K562 (cell line): ENCODE measurements at regions not wholly inside any gene's neighbourhood (a gene's known extent, or its start where the extent isn't known, plus 50 kb on each side); places are given as distances from the start of the nearest gene placed in this dataset.

Source experiments
- ATAC-seq: fragments of 200-7000 bp; cut with Tn5 transposase; 3 replicates; pipeline ENCODE4 v1.9.1; 2020; ENCODE audit warnings: moderate library complexity
- BruUV-seq: library from RNA; stranded (reverse); fragments of 400-500 nt; replicated peaks from 2 replicates; lab custom pipeline; 2021; lab: Mats Ljungman, UMichigan
- CTCF ChIA-PET: fragments of 300-600 bp; formaldehyde crosslinking; extraction: SDS; loops from one replicate; lab custom pipeline; 2021; ENCODE audit warnings: low intra/inter-chr PET ratio; lab: Yijun Ruan, JAX
- POLR2A ChIA-PET: fragments of 300-600, 350-650 bp; sonication (Branson Sonifier 250); formaldehyde crosslinking; extraction: SDS; loops from one replicate; lab custom pipeline; 2021; ENCODE audit warnings: antibody characterized with exemption, inconsistent platforms; lab: Yijun Ruan, JAX
- DNase-seq, 4 experiments: peaks; one replicate each; pipeline versions ENCODE4 v3.0.0 to v3.0.0-alpha.2; 2011 to 2018; ENCODE audit warnings: low spot score in 3 of 4, mixed read lengths in 3 of 4; ENCODE audit errors: extremely low read depth in 1 of 4
- FAIRE-seq: peaks from 2 replicates; lab custom pipeline; 2011; peaks lifted over from hg19 to GRCh38; lab: Jason Lieb, UNC
- H2AFZ ChIP-seq: 2 replicates; pipeline ENCODE4 v1.6.0; 2011; ENCODE audit warnings: low read depth, low read length, control low read depth, inconsistent platforms
- H3K27ac ChIP-seq: fragments of 200-600 bp; 3 replicates; pipeline ENCODE4 v1.8.0; 2011; ENCODE audit warnings: low read depth, mild to moderate bottlenecking, control low read depth, inconsistent platforms, low read length, moderate library complexity, mixed read lengths; ENCODE audit errors: extremely low read depth
- H3K27me3 ChIP-seq, 2 experiments: fragments of 300-600 bp in 1 of 2; 2 replicates in 1 of 2; 3 replicates in 1 of 2; pipeline versions ENCODE4 v1.6.0 to v1.8.0; 2011; ENCODE audit warnings: inconsistent platforms in 2 of 2, low read length in 2 of 2, mild to moderate bottlenecking in 1 of 2, mixed read lengths in 1 of 2, moderate library complexity in 1 of 2; ENCODE audit not compliant: control insufficient read depth in 2 of 2, insufficient read depth in 2 of 2
- H3K36me3 ChIP-seq: fragments of 300-600 bp; 3 replicates; pipeline ENCODE4 v1.8.0; 2011; ENCODE audit warnings: mild to moderate bottlenecking, low read length, inconsistent platforms; ENCODE audit not compliant: control insufficient read depth, insufficient read depth
- H3K4me1 ChIP-seq, 2 experiments: fragments of 200-600 bp in 1 of 2; replicated peaks in 1 of 2; 2 replicates in 1 of 2; 3 replicates in 1 of 2; pipeline versions ENCODE4 v1.5.1 to v1.8.0; 2011; ENCODE audit warnings: inconsistent platforms in 2 of 2, low read length in 2 of 2, mild to moderate bottlenecking in 1 of 2, mixed read lengths in 1 of 2, moderate library complexity in 1 of 2; ENCODE audit not compliant: control insufficient read depth in 2 of 2, insufficient read depth in 2 of 2
- H3K4me2 ChIP-seq: 2 replicates; pipeline ENCODE4 v1.6.1; 2011; ENCODE audit warnings: low read length, control low read depth, inconsistent platforms, mixed read lengths; ENCODE audit not compliant: insufficient read depth
- H3K4me3 ChIP-seq: fragments of 200-600 bp; sonication (generic), shearing (Covaris generic); 2 replicates; pipeline ENCODE4 v1.5.1; 2016; ENCODE audit warnings: control low read depth, inconsistent platforms
- H3K79me2 ChIP-seq: fragments of 200-600 bp; 3 replicates; pipeline ENCODE4 v1.8.0; 2011; ENCODE audit warnings: low read length, inconsistent platforms; ENCODE audit not compliant: control insufficient read depth, insufficient read depth
- H3K9ac ChIP-seq, 2 experiments: 2 replicates each; pipeline versions ENCODE4 v1.6.0 to v1.6.1; 2011; ENCODE audit warnings: low read depth in 2 of 2, low read length in 2 of 2, control low read depth in 1 of 2, inconsistent platforms in 1 of 2, mild to moderate bottlenecking in 1 of 2, mixed read lengths in 1 of 2; ENCODE audit not compliant: insufficient read depth in 1 of 2
- H3K9me1 ChIP-seq: one replicate; pipeline ENCODE4 v1.6.0; 2011; ENCODE audit warnings: inconsistent platforms, mild to moderate bottlenecking, low read length, moderate library complexity; ENCODE audit not compliant: control insufficient read depth, insufficient read depth
- H3K9me3 ChIP-seq: replicated peaks from 2 replicates; pipeline ENCODE4 v1.5.1; 2011; ENCODE audit warnings: low read depth, low read length, inconsistent platforms; ENCODE audit not compliant: control insufficient read depth, insufficient read depth
- H4K20me1 ChIP-seq: replicated peaks from 2 replicates; pipeline ENCODE4 v1.6.1; 2011; ENCODE audit warnings: low read length, inconsistent platforms, mixed read lengths; ENCODE audit not compliant: control insufficient read depth, insufficient read depth
- ARID2 ChIP-seq: fragments of 450-650 bp; IDR thresholded peaks from 2 replicates; pipeline ENCODE4 v1.6.1; 2017; ENCODE audit warnings: antibody characterized with exemption, mild to moderate bottlenecking
- COPS2 ChIP-seq: fragments of 450-650 bp; conservative IDR thresholded peaks from 2 replicates; pipeline ENCODE4 v1.6.1; 2016; ENCODE audit warnings: mild to moderate bottlenecking, moderate library complexity
- RFX5 ChIP-seq: IDR thresholded peaks from 2 replicates; pipeline ENCODE4 v1.6.1; 2011; ENCODE audit warnings: low read depth, mild to moderate bottlenecking, improper control_type of control experiment, low read length
- U2AF2 ChIP-seq: fragments of 200-400 bp; formaldehyde crosslinking; optimal IDR thresholded peaks from 2 replicates; pipeline ENCODE3; 2017; ENCODE audit warnings: low read depth, mild to moderate bottlenecking, low read length
- ZBTB1 ChIP-seq: sonication (generic); formaldehyde crosslinking; IDR thresholded peaks from 2 replicates; pipeline ENCODE4 v1.8.1; 2023; ENCODE audit warnings: missing genetic modification reagents, low read depth, mild to moderate bottlenecking, borderline replicate concordance
- ZNF561 ChIP-seq: fragments of 450-650 bp; formaldehyde crosslinking; conservative IDR thresholded peaks from 2 replicates; pipeline ENCODE4 v1.4.0; 2020; ENCODE audit warnings: mild to moderate bottlenecking, moderate library complexity
- ZNF707 ChIP-seq: fragments of 250-450 bp; sonication (Bioruptor Pico); conservative IDR thresholded peaks from 2 replicates; pipeline ENCODE4 v1.8.0; 2022; ENCODE audit warnings: inconsistent platforms, mild to moderate bottlenecking, moderate library complexity
- ZNF717 ChIP-seq: fragments of 250-450 bp; sonication (Bioruptor Pico); IDR thresholded peaks from 2 replicates; pipeline ENCODE4 v1.5.0; 2021
- WGBS: fragments of 100-300 bp; shearing (Covaris generic); methylation state at CpG from one replicate; pipeline ENCODE4 v1.1.6; 2016; ENCODE audit warnings: low coverage, mixed read lengths; ENCODE audit not compliant: insufficient coverage; ENCODE audit errors: missing lambda C conversion rate; 5-methylcytosine and 5-hydroxymethylcytosine counted together
- in situ Hi-C: fragments of 300-500 bp; cut with MboI; formaldehyde crosslinking; loops from 4 replicates; pipeline ENCODE4 v1.15.0; 2018; ENCODE audit warnings: inconsistent platforms, mixed read lengths
- intact Hi-C: fragments of 100-400 bp; cut with micrococcal nuclease; formaldehyde crosslinking; loops from 2 replicates; pipeline ENCODE4 v1.14.2; 2022
- TF ChIP-seq, protein P1 (sequence below): fragments of 150-350 bp; IDR thresholded peaks from 2 replicates; pipeline ENCODE4 v1.6.1; 2014; ENCODE audit warnings: low read depth, mild to moderate bottlenecking, low read length, borderline replicate concordance
- TF ChIP-seq, protein P2 (sequence below): fragments of 450-650 bp; IDR thresholded peaks from 2 replicates; pipeline ENCODE4 v1.6.1; 2016; ENCODE audit warnings: borderline replicate concordance

DNA sequence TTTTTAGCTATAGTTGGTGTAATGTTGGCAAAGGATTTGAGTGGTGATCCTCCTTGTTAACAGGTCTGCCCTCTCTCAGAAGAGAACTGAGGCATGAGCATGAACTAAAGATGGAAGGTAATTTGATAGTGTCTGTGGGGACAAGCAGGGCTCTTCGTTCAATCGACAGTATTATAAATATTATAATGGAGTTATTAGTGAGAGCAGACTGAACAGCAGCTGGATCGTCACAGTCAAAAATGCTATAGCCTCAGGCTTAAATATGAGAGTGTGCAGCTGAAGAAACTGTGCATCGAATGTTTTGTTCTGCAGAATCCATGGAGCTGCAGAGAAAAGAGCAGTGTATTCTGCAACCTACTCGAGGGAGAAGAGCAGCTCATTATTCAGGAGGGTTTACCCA, 757.3 kb downstream of the DNAH5 start (continued):
- TF ChIP-seq ZBTB1 (CRISPR knock-in tag) (no peak), ZNF561 (no peak), U2AF2 (no peak)

DNA sequence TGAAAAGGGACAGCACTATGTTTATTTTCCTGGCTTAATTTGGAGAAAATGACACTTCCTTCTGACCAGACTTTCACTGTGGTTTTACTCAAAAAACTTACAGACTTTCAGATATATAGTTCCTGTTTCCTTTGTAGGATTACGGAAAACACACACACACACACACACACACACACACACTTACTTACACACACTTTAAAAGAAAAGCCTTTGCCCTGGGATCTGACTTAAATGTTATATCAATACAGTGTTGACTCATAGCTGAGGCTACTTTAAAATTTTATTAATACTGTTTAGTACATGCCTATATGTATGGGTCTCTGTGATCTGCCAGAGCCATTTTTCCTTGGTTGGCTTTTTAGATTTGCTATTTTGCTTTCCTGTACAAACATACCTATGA, 758.3 kb downstream of the DNAH5 start:
- no peaks in the 10 kb centered on the region for H3K9me1 ChIP-seq
- ChIA-PET CTCF (no interaction called here), POLR2A (no interaction called here)
- H3K4me2 ChIP-seq: no peak overlapping the region
- H2AFZ ChIP-seq: no peak overlapping the region
- TF ChIP-seq, protein P1, sequence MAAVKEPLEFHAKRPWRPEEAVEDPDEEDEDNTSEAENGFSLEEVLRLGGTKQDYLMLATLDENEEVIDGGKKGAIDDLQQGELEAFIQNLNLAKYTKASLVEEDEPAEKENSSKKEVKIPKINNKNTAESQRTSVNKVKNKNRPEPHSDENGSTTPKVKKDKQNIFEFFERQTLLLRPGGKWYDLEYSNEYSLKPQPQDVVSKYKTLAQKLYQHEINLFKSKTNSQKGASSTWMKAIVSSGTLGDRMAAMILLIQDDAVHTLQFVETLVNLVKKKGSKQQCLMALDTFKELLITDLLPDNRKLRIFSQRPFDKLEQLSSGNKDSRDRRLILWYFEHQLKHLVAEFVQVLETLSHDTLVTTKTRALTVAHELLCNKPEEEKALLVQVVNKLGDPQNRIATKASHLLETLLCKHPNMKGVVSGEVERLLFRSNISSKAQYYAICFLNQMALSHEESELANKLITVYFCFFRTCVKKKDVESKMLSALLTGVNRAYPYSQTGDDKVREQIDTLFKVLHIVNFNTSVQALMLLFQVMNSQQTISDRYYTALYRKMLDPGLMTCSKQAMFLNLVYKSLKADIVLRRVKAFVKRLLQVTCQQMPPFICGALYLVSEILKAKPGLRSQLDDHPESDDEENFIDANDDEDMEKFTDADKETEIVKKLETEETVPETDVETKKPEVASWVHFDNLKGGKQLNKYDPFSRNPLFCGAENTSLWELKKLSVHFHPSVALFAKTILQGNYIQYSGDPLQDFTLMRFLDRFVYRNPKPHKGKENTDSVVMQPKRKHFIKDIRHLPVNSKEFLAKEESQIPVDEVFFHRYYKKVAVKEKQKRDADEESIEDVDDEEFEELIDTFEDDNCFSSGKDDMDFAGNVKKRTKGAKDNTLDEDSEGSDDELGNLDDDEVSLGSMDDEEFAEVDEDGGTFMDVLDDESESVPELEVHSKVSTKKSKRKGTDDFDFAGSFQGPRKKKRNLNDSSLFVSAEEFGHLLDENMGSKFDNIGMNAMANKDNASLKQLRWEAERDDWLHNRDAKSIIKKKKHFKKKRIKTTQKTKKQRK: no peak
- TF ChIP-seq ZNF707 (CRISPR knock-in tag) (no peak), RFX5 (no peak), COPS2 (no peak), ZNF717 (CRISPR knock-in tag) (no peak), ARID2 (no peak)
- TF ChIP-seq, protein P2, sequence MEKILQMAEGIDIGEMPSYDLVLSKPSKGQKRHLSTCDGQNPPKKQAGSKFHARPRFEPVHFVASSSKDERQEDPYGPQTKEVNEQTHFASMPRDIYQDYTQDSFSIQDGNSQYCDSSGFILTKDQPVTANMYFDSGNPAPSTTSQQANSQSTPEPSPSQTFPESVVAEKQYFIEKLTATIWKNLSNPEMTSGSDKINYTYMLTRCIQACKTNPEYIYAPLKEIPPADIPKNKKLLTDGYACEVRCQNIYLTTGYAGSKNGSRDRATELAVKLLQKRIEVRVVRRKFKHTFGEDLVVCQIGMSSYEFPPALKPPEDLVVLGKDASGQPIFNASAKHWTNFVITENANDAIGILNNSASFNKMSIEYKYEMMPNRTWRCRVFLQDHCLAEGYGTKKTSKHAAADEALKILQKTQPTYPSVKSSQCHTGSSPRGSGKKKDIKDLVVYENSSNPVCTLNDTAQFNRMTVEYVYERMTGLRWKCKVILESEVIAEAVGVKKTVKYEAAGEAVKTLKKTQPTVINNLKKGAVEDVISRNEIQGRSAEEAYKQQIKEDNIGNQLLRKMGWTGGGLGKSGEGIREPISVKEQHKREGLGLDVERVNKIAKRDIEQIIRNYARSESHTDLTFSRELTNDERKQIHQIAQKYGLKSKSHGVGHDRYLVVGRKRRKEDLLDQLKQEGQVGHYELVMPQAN: no peak
- no TSS peak for BruUV-seq
- no peaks in the 10 kb centered on the region for H3K9me3 ChIP-seq
- no peak overlapping the region for H3K4me3 ChIP-seq
- 0% methylated on average over 1 of the region's 1 CpG for WGBS
- ATAC-seq (no peak), FAIRE-seq (no peak), DNase-seq (no peak)
- H3K36me3 ChIP-seq: no peaks in the 10 kb centered on the region
- H3K79me2 ChIP-seq: no peaks in the 10 kb centered on the region
- H3K27me3 ChIP-seq: no peaks in the 10 kb centered on the region
- no peak overlapping the region for H3K27ac ChIP-seq
- no peaks in the 10 kb centered on the region for H3K4me1 ChIP-seq
- intact Hi-C loops: no loop called here
- in situ Hi-C loops: no loop called here
- H4K20me1 ChIP-seq: no peaks in the 10 kb centered on the region
- H3K9ac ChIP-seq: no peak overlapping the region
